RWPE2 (cell line): ENCODE measurements at regions not wholly inside any gene's neighbourhood (a gene's known extent, or its start where the extent isn't known, plus 50 kb on each side); places are given as distances from the start of the nearest gene placed in this dataset.

Source experiments
- ATAC-seq: fragments of 200-7000 bp; cut with Tn5 transposase; 3 replicates; pipeline ENCODE4 v1.9.1; 2021; ENCODE audit warnings: low read depth
- DNase-seq: peaks from one replicate; pipeline ENCODE4 v3.0.0-alpha.2; 2020; ENCODE audit warnings: low spot score
- H3K27ac ChIP-seq: fragments of 450-650 bp; 2 replicates; pipeline ENCODE4 v1.5.1; 2017; ENCODE audit warnings: mild to moderate bottlenecking; ENCODE audit not compliant: poor library complexity, severe bottlenecking
- H3K27me3 ChIP-seq: fragments of 250-450 bp; sonication (Bioruptor Pico); 2 replicates; pipeline ENCODE4 v1.5.1; 2021; ENCODE audit warnings: mild to moderate bottlenecking, moderate library complexity; ENCODE audit not compliant: insufficient read depth, poor library complexity, severe bottlenecking
- H3K36me3 ChIP-seq: fragments of 250-450 bp; sonication (Bioruptor Pico); 2 replicates; pipeline ENCODE4 v1.5.1; 2020; ENCODE audit warnings: low read depth, mild to moderate bottlenecking, moderate library complexity
- H3K4me1 ChIP-seq: fragments of 250-450 bp; sonication (Bioruptor Pico); 2 replicates; pipeline ENCODE4 v1.5.1; 2021; ENCODE audit warnings: mild to moderate bottlenecking, moderate library complexity; ENCODE audit not compliant: insufficient read depth, poor library complexity, severe bottlenecking
- H3K4me3 ChIP-seq: fragments of 250-450 bp; sonication (Bioruptor Pico); 2 replicates; pipeline ENCODE4 v1.5.1; 2021; ENCODE audit warnings: mild to moderate bottlenecking, moderate library complexity; ENCODE audit not compliant: severe bottlenecking
- H3K9me3 ChIP-seq: fragments of 250-450 bp; sonication (Bioruptor Pico); 2 replicates; pipeline ENCODE4 v1.5.1; 2021; ENCODE audit warnings: mild to moderate bottlenecking, moderate library complexity; ENCODE audit not compliant: severe bottlenecking
- TF ChIP-seq, protein P1 (sequence below): fragments of 450-650 bp; IDR thresholded peaks from one replicate; pipeline ENCODE4 v1.5.1; 2017; ENCODE audit warnings: mild to moderate bottlenecking, moderate library complexity; ENCODE audit not compliant: poor library complexity, severe bottlenecking

DNA sequence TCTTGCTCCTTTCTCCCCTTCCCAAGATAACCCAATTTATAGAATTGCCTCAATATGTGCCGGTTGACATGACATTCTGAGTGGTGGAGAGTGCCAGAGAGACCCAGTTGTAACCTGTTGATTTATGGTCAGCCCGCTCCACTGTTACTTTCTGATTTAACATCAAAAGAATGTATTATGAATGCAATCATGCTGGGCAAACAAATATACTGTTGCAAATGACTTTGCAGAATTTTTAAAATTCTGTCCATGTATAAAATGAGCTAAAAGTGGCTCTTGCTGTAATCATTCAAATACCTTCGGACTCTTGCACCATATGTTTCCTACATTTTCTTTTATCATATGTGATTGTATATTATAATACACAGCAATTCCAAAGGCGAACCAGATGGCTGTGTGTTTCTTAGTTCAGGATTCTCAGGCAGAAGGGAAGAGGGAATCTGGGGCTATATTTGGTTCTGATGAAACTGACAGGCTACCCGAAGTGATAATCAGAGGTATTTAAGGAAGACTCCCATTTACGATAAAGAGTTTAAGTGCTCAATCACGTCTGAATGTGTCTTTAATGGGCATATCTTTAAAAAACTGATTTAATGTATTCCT lies 131.7 kb downstream of the CLCN4 start:
- H3K36me3 ChIP-seq = no peaks in the 10 kb centered on the region
- H3K27me3 ChIP-seq = no peaks in the 10 kb centered on the region
- no peaks in the 10 kb centered on the region for H3K9me3 ChIP-seq
- H3K27ac ChIP-seq = no peak overlapping the region
- ATAC-seq = no peak
- TF ChIP-seq, protein P1, sequence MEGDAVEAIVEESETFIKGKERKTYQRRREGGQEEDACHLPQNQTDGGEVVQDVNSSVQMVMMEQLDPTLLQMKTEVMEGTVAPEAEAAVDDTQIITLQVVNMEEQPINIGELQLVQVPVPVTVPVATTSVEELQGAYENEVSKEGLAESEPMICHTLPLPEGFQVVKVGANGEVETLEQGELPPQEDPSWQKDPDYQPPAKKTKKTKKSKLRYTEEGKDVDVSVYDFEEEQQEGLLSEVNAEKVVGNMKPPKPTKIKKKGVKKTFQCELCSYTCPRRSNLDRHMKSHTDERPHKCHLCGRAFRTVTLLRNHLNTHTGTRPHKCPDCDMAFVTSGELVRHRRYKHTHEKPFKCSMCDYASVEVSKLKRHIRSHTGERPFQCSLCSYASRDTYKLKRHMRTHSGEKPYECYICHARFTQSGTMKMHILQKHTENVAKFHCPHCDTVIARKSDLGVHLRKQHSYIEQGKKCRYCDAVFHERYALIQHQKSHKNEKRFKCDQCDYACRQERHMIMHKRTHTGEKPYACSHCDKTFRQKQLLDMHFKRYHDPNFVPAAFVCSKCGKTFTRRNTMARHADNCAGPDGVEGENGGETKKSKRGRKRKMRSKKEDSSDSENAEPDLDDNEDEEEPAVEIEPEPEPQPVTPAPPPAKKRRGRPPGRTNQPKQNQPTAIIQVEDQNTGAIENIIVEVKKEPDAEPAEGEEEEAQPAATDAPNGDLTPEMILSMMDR = no peak
- DNase-seq = no peak
- no peaks in the 10 kb centered on the region for H3K4me1 ChIP-seq
- H3K4me3 ChIP-seq = no peak overlapping the region

DNA sequence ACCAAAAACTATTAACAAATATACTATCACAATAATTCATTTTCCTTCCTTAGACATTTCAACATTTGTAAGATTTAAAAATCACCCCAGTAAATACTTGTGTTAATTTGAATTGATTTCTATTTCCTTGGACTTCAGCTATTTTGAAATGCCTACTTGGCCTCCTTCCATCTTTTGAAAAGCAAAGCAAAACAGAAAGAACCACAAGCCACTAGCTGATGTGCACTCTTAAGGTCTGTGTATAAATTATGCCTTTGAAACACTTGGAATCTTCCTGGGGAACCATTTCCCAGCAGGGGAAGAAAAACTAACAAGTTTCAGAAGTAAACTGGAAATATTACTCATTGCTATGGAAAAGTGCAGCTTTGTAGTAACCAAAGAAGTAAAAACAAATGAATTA lies 139.8 kb downstream of the CLCN4 start:
- H3K27ac ChIP-seq = no peak overlapping the region
- no peaks in the 10 kb centered on the region for H3K9me3 ChIP-seq
- TF ChIP-seq, protein P1 = no peak
- H3K4me3 ChIP-seq = no peak overlapping the region
- H3K27me3 ChIP-seq = no peaks in the 10 kb centered on the region
- H3K4me1 ChIP-seq = no peaks in the 10 kb centered on the region
- ATAC-seq (no peak), DNase-seq (no peak)
- no peaks in the 10 kb centered on the region for H3K36me3 ChIP-seq

DNA sequence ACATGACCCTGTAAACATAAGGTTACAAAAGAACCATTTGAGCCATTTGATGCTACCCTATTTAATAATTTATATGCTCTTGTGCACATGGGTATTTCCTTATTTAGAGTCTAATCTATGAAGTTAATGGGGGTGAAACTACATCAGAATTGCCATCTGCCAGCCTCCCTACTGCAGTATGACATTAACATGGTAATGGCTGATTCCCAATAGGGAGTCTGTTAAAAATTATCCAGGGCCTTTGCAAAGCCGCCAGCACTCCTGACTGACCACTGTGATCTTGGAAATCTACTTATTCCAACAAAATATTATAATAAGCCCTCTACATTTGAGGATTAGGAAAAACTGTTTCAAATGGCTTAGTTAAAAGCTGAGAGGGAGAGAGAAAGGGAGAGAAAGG lies 153.7 kb downstream of the CLCN4 start:
- Histone ChIP-seq H3K4me1 (no peaks in the 10 kb centered on the region), H3K36me3 (no peaks in the 10 kb centered on the region), H3K27me3 (no peaks in the 10 kb centered on the region), H3K4me3 (no peak overlapping the region), H3K9me3 (no peaks in the 10 kb centered on the region), H3K27ac (no peak overlapping the region)
- TF ChIP-seq, protein P1 = no peak
- DNase-seq (no peak), ATAC-seq (no peak)

DNA sequence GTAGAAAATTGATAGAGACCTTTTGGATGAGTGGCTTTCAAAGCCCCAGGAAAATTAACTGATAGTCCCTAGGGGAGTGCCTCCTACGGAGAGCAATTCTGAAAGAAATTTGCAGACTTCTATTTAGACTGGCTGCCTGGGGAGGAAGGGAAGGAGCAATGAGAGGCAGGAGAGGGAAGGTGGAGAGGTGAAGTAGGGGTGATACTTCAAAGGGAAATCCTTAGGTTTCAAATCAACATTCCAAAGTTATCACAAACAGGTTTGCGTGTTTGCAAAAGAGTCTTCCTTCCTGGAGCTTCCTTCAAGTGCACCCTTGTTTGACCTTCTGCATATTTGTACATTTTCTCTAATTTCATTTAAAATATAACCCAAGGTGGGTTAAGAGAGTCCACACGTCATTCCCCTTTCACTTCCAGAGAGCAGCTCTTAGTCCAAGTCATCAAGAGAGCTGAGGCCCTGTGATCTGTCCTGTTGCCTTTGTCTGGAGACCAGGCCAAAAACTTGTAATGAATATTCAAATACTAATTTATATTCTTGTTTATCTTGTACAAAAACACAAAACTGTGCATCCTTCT lies 157.8 kb downstream of the CLCN4 start:
- no peaks in the 10 kb centered on the region for H3K9me3 ChIP-seq
- H3K27me3 ChIP-seq = no peaks in the 10 kb centered on the region
- no peak overlapping the region for H3K4me3 ChIP-seq
- DNase-seq = no peak
- no peak overlapping the region for H3K27ac ChIP-seq
- TF ChIP-seq, protein P1 = no peak
- H3K4me1 ChIP-seq = no peaks in the 10 kb centered on the region
- ATAC-seq = no peak
- no peaks in the 10 kb centered on the region for H3K36me3 ChIP-seq

DNA sequence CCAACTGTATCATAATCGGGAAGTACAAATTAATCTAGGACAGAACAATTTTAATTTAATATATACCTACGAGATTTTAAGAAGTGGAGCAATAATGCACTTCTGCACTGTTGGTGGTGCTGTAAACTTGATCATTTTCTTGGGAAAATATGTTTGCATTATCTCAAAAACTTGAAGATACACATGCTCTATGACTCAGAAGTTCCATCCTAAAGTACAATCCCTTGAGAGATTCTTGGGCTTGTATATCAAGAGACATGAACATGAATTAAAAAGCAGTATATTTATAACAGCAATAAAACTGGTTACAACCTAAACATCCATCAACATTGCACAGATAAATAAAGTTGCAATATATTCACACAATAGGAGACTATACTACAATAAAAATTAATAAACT lies 168.8 kb downstream of the CLCN4 start:
- Histone ChIP-seq H3K27ac (no peak overlapping the region), H3K36me3 (no peaks in the 10 kb centered on the region), H3K27me3 (no peaks in the 10 kb centered on the region), H3K4me1 (no peaks in the 10 kb centered on the region), H3K9me3 (no peaks in the 10 kb centered on the region), H3K4me3 (no peak overlapping the region)
- TF ChIP-seq, protein P1 = no peak
- DNase-seq (no peak), ATAC-seq (no peak)
